Astrocyte of the spinal cord (primary cell): ENCODE measurements at regions not wholly inside any gene's neighbourhood (a gene's known extent, or its start where the extent isn't known, plus 50 kb on each side); places are given as distances from the start of the nearest gene placed in this dataset.
"Not testable (repeated sequence)": the region's sequence is repeated elsewhere in the genome, so short reads cannot be mapped to it uniquely, and the experiment has no call there.

Experiments used
- DNase-seq: peaks from one replicate; pipeline ENCODE4 v3.0.0; 2011; ENCODE audit warnings: low read depth, low spot score
- H3K4me3 ChIP-seq: 2 replicates; pipeline ENCODE4 v1.5.1; 2011; ENCODE audit warnings: low read depth, mild to moderate bottlenecking, low read length, moderate library complexity
- in situ Hi-C: cut with HindIII; loops from 2 replicates; pipeline ENCODE4 v1.10.0; 2017; ENCODE audit warnings: low sequenced_read_pairs
- TF ChIP-seq, protein P1 (sequence below): IDR thresholded peaks from 2 replicates; pipeline ENCODE4 v1.5.1; 2012; ENCODE audit warnings: low read depth, mild to moderate bottlenecking, low read length, inconsistent platforms

DNA sequence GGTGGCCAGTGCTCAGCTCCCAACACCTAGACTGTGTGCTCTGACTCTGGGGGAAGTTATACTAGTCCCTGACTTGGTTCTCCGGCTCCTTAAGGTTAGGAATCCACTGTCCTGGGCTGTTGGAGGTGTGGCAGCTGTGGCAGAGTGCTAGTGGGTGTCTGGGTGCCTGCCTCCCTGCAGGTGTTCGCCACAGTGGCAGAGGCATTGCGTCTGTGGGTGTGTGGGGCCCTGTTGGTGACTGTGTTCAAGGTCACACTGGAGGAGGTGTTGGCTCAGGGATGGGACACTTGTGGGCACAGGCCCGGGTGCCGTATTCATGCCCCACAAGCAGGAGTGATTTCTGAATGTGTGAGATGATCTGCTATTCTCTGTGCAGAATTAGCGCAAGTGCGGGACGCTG lies 467.4 kb downstream of the TMEM121 start:
- in situ Hi-C loops: no loop called here
- no peak for DNase-seq
- TF ChIP-seq, protein P1, sequence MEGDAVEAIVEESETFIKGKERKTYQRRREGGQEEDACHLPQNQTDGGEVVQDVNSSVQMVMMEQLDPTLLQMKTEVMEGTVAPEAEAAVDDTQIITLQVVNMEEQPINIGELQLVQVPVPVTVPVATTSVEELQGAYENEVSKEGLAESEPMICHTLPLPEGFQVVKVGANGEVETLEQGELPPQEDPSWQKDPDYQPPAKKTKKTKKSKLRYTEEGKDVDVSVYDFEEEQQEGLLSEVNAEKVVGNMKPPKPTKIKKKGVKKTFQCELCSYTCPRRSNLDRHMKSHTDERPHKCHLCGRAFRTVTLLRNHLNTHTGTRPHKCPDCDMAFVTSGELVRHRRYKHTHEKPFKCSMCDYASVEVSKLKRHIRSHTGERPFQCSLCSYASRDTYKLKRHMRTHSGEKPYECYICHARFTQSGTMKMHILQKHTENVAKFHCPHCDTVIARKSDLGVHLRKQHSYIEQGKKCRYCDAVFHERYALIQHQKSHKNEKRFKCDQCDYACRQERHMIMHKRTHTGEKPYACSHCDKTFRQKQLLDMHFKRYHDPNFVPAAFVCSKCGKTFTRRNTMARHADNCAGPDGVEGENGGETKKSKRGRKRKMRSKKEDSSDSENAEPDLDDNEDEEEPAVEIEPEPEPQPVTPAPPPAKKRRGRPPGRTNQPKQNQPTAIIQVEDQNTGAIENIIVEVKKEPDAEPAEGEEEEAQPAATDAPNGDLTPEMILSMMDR: no peak
- H3K4me3 ChIP-seq: no peak overlapping the region

DNA sequence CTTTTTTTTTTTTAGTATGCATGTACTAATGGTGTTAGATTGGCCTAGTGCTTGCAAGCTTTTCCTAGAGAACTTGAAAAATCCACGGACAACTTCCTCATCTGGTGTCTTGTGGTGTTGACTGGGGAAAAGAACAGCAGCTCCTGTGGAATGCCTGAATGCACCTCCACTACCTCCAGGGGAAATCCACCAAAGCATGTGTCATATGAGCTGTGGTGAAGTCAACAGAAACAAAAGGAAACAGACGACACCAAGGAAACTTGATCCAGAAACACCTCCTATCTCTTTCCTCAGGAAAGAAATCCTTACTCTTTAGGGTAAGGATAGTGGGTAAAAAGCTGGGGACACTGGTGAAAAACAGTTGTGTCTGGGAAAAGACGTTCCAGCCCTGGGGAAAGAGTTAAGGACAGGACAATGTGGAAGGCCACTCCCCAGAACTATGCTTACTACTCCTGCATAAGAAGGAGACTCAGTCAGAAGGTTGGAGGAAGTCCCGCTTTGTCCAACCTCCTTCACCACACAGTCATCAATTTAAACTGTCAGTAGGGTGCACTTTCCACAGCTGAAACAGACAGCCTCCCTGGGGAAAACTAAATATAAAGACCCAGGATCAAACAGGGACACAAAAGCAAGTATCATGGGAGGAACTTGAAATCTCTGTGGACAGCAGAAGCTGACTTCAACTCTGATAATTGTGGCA lies 468.8 kb downstream of the TMEM121 start:
- DNase-seq, in situ Hi-C loops, H3K4me3 ChIP-seq: not testable (repeated sequence)

DNA sequence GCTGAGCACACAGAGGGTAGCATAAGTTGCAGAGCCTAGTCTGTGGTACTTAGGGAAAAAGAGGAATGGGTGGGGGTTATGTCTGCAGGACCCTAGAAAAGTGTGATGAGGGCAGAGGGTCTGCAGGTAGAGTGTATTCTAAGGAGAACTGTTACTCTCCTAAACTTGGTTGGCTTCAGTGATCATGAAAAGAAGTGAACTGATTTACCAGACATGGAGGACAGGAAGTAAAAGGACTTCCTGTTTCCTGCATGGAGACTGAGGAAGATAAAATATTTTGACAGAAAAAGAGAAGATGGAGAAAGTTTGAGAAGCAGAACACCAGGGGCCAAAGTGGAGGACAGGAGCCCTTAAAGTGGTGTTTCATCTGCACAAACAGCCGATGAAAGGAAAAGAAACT lies 472.2 kb downstream of the TMEM121 start:
- DNase-seq, in situ Hi-C loops, H3K4me3 ChIP-seq: not testable (repeated sequence)

DNA sequence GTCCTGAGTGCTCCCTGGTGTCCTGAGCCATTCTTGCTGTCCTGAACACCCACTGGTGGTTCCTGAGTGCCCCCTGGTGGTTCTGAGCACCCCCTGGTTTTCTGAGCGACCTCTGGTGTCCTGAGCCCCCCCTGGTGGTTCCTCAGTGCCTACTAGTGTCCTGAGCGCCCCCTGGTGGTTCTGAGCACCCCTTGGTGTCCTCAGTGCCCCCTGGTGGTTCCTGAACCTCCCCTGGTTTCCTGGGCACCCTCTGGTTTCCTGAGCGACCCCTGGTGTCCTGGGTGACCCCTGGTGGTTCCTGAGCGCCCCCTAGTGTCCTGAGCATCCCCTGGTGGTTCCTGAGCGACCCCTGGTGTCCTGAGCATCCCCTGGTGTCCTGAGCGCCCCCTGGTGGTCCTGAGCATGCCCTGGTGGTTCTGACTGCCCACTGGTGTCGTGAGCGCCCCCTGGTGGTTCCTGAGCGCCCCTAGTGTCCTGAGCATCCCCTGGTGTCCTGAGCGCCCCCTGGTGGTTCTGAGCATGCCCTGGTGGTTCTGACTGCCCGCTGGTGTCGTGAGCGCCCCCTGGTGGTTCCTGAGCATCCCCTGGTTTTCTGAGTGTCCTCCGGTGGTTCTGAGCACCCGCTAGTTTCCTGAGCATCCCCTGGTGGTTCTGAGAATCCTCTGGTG lies 473.1 kb downstream of the TMEM121 start:
- DNase-seq: no peak
- in situ Hi-C loops: no loop called here
- H3K4me3 ChIP-seq: no peak overlapping the region

DNA sequence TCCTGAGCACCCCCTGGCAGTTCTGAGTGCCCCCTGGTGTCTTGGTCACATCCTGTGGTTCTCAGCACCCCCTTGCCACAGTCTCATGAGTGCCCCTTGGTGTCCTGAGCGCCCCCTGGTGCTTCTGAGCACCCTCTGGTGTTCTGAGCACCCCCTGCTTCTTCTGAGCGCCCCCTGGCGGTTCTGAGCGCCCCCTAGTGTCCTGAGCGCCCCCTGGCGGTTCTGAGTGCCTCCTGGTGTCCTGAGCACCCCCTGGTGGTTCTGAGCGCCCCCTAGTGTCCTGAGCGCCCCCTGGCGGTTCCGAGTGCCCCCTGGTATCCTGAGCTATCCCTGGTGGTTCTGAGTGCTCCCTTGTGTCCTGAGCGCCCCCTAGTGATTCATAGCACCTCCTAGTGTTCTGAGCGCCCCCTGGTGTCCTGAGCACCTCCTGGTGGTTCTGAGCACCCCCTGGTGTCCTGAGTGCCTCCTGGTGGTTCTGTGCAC lies 473.7 kb downstream of the TMEM121 start:
- DNase-seq, H3K4me3 ChIP-seq, in situ Hi-C loops: not testable (repeated sequence)

More for the DNA sequence above, 473.1 kb downstream of the TMEM121 start:
- TF ChIP-seq, protein P1: peak; percentile 27

DNA sequence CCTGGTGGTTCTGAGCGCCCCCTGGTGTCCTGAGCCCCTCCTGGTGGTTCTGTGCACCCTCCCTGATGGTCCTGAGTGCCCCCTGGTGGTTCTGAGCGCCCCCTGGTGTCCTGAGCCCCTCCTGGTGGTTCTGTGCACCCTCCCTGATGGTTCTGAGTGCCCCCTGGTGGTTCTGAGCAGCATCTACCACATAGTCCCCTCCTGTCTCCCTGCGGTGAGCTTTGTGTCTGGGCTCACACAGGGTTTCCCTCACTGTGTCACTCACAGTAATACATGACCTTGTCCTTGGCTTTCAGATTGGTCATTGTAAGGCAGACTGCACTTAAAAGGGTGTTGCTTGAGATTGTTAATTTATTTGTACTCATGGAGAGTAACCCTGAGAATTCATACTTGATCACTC lies 474.9 kb downstream of the TMEM121 start:
- H3K4me3 ChIP-seq, in situ Hi-C loops, DNase-seq: not testable (repeated sequence)

DNA sequence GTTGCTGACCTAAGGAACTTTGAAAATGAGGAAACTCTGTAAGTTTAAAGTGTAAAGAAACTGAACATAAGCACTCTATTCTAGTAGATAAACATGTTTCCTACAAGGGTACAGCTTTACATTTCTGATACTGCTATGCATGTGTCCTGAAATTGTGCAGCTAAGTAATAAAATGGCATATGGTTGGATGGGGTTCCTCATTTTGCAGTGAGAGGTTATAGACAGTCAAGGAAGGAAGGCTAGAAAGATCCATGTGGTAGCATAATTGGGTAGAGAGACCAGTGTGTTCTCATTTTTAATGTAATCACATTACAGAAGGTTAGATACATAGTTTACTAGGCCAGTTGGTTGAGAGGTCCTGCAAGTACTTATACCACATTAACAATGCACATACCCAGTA lies 477.0 kb downstream of the TMEM121 start:
- H3K4me3 ChIP-seq: no peak overlapping the region
- no peak for DNase-seq
- TF ChIP-seq, protein P1: no peak
- in situ Hi-C loops: no loop called here

DNA sequence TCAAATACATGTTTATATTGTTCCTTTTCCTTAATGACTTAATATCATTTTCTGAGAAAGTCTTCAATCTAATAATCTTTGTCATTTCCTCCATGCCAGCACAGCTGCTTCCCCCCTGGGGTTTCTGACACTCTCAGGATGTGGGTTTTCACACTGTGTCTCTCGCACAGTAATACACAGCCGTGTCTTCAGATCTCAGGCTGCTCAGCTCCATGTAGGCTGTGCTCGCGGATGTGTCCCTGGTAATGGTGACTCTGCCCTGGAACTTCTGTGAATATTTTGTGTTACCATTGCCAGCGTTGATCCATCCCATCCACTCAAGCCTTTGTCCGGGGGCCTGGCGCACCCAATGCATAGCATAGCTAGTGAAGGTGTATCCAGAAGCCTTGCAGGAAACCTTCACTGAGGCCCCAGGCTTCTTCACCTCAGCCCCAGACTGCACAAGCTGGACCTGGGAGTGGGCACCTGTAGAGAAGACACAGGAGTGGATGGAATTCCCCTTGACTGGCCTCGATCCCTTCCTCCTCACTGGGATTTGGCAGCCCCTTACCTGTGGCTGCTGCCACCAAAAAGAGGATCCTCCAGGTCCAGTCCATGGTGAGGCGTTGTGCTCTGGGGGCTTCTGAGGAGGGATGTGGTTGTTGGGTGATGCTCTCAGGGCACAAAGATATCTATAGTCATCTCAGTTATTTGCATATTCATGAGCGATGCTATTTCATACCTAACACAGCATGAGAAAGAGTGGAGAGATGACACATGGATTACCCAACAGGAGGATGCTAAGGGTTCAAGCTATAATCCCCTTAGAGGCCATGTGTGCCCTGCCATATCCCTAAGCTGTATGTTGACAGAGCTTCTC lies 478.8 kb downstream of the TMEM121 start:
- DNase-seq, in situ Hi-C loops, H3K4me3 ChIP-seq: not testable (repeated sequence)

DNA sequence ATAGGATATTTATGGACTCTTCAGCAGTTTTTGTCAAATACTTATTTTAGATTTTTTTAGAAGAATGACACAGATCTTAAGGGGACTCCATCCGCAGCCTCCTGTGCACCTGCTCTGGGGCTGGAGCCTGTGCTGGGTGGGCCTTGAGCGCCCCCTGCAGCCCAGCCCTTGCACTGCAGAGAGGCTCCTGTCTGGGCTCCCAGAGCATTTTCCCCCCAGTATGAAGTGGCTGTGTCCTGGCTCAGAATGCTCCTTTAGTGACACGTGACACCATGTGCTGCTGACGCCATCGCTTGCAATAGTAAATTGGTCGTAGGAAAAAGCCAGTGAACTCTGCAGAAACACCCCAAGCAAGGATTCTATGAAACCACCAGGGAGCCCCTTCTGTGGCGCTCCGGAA lies 479.7 kb downstream of the TMEM121 start:
- in situ Hi-C loops, H3K4me3 ChIP-seq, DNase-seq: not testable (repeated sequence)

DNA sequence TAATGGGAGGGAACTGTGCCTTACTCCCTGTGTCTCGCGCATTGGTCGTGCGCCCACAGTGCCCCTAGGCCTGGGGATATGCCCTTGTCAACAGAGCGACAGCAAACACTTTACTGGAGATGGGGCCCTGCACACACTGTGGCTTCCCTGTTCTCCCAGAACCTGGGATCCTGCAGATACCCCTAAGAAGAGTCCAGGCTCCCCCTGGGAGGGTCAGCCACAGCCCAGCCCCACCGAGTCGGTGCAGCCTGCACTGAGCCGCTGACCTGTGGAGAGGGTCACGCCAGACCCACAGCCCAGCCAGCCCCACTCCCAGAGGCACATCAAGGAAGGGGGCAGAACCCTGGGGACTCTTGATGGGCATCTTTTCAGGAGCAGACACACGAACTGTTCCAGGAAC lies 480.3 kb downstream of the TMEM121 start:
- in situ Hi-C loops, H3K4me3 ChIP-seq, DNase-seq: not testable (repeated sequence)
